HCEC 1CT (cell line): ENCODE measurements at regions not wholly inside any gene's neighbourhood (a gene's known extent, or its start where the extent isn't known, plus 50 kb on each side); places are given as distances from the start of the nearest gene placed in this dataset.

ENCODE experiments used
- DNase-seq: peaks from one replicate; pipeline ENCODE4 v3.0.0-alpha.2; 2017

GRCh38 chr21:17436626-17437111, 76.2 kb upstream of the CXADR start:
- DNase-seq: no peak

GRCh38 chr21:17438635-17439034, 74.2 kb upstream of the CXADR start:
- no peak for DNase-seq

- no peak for DNase-seq
These were observed 71.9 kb upstream of the CXADR start for GRCh38 chr21:17440969-17441368.

GRCh38 chr21:17441370-17441769, 71.5 kb upstream of the CXADR start:
- DNase-seq: no peak

- DNase-seq: no peak
These were observed 70.7 kb upstream of the CXADR start for GRCh38 chr21:17442165-17442564.

GRCh38 chr21:17444828-17445227, 68.0 kb upstream of the CXADR start:
- no peak for DNase-seq

- DNase-seq: no peak
These were observed 66.1 kb upstream of the CXADR start for GRCh38 chr21:17446737-17447136.

GRCh38 chr21:17449701-17450100, 63.1 kb upstream of the CXADR start:
- DNase-seq: no peak

GRCh38 chr21:17451364-17451891, 61.4 kb upstream of the CXADR start:
- DNase-seq: peak; percentile 55

- DNase-seq: peak; percentile 63
These were observed 58.4 kb upstream of the CXADR start for GRCh38 chr21:17454315-17455027.

- DNase-seq: no peak
These were observed 57.9 kb upstream of the CXADR start for GRCh38 chr21:17455028-17455353.

- no peak for DNase-seq
These were observed 57.4 kb upstream of the CXADR start for GRCh38 chr21:17455451-17455850.

GRCh38 chr21:17458279-17458678, 54.6 kb upstream of the CXADR start:
- DNase-seq: no peak

- DNase-seq: no peak
These were observed 52.7 kb upstream of the CXADR start for GRCh38 chr21:17460094-17460493.

- DNase-seq: peak; percentile 32
These were observed 51.8 kb upstream of the CXADR start for GRCh38 chr21:17461014-17461413.

GRCh38 chr21:17461582-17461981, 51.3 kb upstream of the CXADR start:
- no peak for DNase-seq

- no peak for DNase-seq
These were observed 50.4 kb upstream of the CXADR start for GRCh38 chr21:17462276-17462981.
